DOHH2 (cell line): ENCODE measurements at regions not wholly inside any gene's neighbourhood (a gene's known extent, or its start where the extent isn't known, plus 50 kb on each side); places are given as distances from the start of the nearest gene placed in this dataset.

Experiments used
- H3F3A ChIP-seq: fragments of 200-600 bp; sonication (generic), shearing (Covaris generic); 2 replicates; pipeline ENCODE4 v1.6.0; 2016; ENCODE audit warnings: antibody characterized with exemption, mild to moderate bottlenecking; ENCODE audit not compliant: control insufficient read depth, insufficient read depth
- H3K27ac ChIP-seq: fragments of 200-600 bp; sonication (generic); 2 replicates; pipeline ENCODE4 v1.5.1; 2014; ENCODE audit warnings: low read depth, mild to moderate bottlenecking, low read length, moderate library complexity
- H3K27me3 ChIP-seq: fragments of 200-600 bp; sonication (generic); 2 replicates; pipeline ENCODE4 v1.6.1; 2014; ENCODE audit warnings: mild to moderate bottlenecking, low read length, mixed read lengths; ENCODE audit not compliant: control insufficient read depth
- H3K36me3 ChIP-seq: fragments of 200-600 bp; sonication (generic); 2 replicates; pipeline ENCODE4 v1.6.1; 2014; ENCODE audit warnings: mild to moderate bottlenecking, low read length, moderate library complexity, mixed read lengths; ENCODE audit not compliant: control insufficient read depth
- H3K4me1 ChIP-seq: fragments of 200-600 bp; sonication (generic); 2 replicates; pipeline ENCODE4 v1.6.1; 2014; ENCODE audit warnings: mild to moderate bottlenecking, low read length, mixed read lengths; ENCODE audit not compliant: control insufficient read depth
- H3K4me2 ChIP-seq: fragments of 200-600 bp; sonication (generic); 2 replicates; pipeline ENCODE4 v1.6.0; 2014; ENCODE audit warnings: mild to moderate bottlenecking, low read length, moderate library complexity
- H3K4me3 ChIP-seq: fragments of 200-600 bp; sonication (generic); 2 replicates; pipeline ENCODE4 v1.5.1; 2014; ENCODE audit warnings: mild to moderate bottlenecking, low read length, mixed read lengths
- H3K79me2 ChIP-seq: fragments of 200-600 bp; sonication (generic); 2 replicates; pipeline ENCODE4 v1.6.1; 2014; ENCODE audit warnings: mild to moderate bottlenecking, low read length, mixed read lengths; ENCODE audit not compliant: control insufficient read depth
- H3K9me2 ChIP-seq: fragments of 200-600 bp; sonication (generic); replicated peaks from 2 replicates; pipeline ENCODE4 v1.6.1; 2014; ENCODE audit warnings: mild to moderate bottlenecking, low read length, mixed read lengths; ENCODE audit not compliant: control insufficient read depth
- H3K9me3 ChIP-seq: fragments of 200-600 bp; sonication (generic); 2 replicates; pipeline ENCODE4 v1.6.1; 2014; ENCODE audit warnings: antibody characterized with exemption, low read length, mixed read lengths; ENCODE audit not compliant: control insufficient read depth, insufficient read depth
- H4K20me1 ChIP-seq: fragments of 200-600 bp; sonication (generic); 2 replicates; pipeline ENCODE4 v1.6.0; 2014; ENCODE audit warnings: low read depth, mild to moderate bottlenecking, antibody characterized with exemption, low read length, moderate library complexity; ENCODE audit not compliant: control insufficient read depth, insufficient read depth
- EZH2phosphoT487 ChIP-seq: fragments of 200-600 bp; sonication (generic); IDR thresholded peaks from 2 replicates; pipeline ENCODE4 v1.6.1; 2017; ENCODE audit warnings: borderline replicate concordance, mild to moderate bottlenecking, antibody characterized with exemption, low read length, moderate library complexity, mixed read lengths
- TF ChIP-seq, protein P1 (sequence below): fragments of 200-600 bp; sonication (generic); IDR thresholded peaks from one replicate; pipeline ENCODE4 v1.5.1; 2014; ENCODE audit warnings: antibody characterized with exemption, mild to moderate bottlenecking, low read depth, low read length; ENCODE audit not compliant: poor library complexity, severe bottlenecking

DNA sequence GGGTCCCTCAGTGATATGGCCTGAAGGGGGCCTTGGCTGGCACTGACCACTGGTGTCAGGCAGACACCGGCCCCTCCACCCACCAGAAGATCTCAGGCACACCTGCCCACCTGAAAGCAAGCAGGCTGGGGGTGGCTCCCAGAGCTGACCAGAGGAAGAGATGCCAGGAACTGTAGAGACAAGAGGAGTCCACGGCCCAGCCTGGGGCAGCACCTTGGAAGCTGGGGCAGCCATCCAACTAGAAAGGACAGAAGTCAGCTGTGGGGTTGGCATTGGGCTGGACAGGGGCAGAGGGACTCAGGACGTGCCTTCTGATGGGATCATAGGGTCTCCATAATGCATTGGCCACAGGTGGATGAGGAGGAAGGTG lies 144.3 kb downstream of the ZNF248 start:
- Histone ChIP-seq H3K9me3 (no peaks in the 10 kb centered on the region), H3F3A (no peaks in the 10 kb centered on the region), H4K20me1 (no peaks in the 10 kb centered on the region), H3K27me3 (no peaks in the 10 kb centered on the region), H3K4me3 (no peak overlapping the region), H3K36me3 (no peaks in the 10 kb centered on the region), H3K79me2 (no peaks in the 10 kb centered on the region), H3K4me2 (no peak overlapping the region), H3K27ac (no peak overlapping the region), H3K4me1 (no peaks in the 10 kb centered on the region), H3K9me2 (no peaks in the 10 kb centered on the region)
- TF ChIP-seq, protein P1, sequence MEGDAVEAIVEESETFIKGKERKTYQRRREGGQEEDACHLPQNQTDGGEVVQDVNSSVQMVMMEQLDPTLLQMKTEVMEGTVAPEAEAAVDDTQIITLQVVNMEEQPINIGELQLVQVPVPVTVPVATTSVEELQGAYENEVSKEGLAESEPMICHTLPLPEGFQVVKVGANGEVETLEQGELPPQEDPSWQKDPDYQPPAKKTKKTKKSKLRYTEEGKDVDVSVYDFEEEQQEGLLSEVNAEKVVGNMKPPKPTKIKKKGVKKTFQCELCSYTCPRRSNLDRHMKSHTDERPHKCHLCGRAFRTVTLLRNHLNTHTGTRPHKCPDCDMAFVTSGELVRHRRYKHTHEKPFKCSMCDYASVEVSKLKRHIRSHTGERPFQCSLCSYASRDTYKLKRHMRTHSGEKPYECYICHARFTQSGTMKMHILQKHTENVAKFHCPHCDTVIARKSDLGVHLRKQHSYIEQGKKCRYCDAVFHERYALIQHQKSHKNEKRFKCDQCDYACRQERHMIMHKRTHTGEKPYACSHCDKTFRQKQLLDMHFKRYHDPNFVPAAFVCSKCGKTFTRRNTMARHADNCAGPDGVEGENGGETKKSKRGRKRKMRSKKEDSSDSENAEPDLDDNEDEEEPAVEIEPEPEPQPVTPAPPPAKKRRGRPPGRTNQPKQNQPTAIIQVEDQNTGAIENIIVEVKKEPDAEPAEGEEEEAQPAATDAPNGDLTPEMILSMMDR, result no peak

DNA sequence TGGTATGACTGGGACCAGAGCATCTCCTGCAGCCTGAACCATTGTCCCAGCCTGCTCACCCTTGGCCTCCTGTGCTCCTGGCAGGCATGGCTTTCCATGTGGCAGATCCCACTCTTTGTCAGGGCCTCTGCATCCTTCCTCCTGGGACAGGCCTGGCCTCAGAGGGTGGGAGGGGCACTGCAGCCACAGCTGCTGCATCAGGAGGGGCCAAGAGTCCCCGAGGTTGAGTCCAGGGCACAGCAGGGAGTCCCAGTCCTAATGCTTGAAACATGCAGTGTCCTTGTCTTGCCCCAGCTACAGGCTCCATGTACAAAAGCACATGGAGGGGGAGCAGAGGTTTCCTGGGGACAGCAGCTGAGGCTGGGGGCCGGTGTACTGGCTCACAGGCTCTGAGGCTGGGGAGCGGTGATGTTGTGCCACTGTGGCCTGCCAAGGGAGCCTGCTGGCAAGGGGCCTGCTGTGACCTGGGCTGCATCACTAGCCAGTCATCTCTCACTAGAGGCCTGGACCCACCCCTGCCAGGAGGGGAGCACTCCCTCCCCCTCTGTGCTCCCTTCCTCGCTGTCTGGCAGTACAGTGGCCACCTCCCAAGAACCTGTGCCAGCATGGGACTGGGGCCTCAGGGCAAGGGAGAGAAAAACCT lies 144.8 kb downstream of the ZNF248 start:
- no peak for TF ChIP-seq EZH2phosphoT487
- TF ChIP-seq, protein P1, result no peak
- Histone ChIP-seq H3K27ac (no peak overlapping the region), H3K4me3 (no peak overlapping the region), H3K9me3 (no peaks in the 10 kb centered on the region), H3K27me3 (no peaks in the 10 kb centered on the region), H3K4me1 (no peaks in the 10 kb centered on the region), H3K79me2 (no peaks in the 10 kb centered on the region), H3K4me2 (no peak overlapping the region), H3F3A (no peaks in the 10 kb centered on the region), H3K9me2 (no peaks in the 10 kb centered on the region), H4K20me1 (no peaks in the 10 kb centered on the region), H3K36me3 (no peaks in the 10 kb centered on the region)

DNA sequence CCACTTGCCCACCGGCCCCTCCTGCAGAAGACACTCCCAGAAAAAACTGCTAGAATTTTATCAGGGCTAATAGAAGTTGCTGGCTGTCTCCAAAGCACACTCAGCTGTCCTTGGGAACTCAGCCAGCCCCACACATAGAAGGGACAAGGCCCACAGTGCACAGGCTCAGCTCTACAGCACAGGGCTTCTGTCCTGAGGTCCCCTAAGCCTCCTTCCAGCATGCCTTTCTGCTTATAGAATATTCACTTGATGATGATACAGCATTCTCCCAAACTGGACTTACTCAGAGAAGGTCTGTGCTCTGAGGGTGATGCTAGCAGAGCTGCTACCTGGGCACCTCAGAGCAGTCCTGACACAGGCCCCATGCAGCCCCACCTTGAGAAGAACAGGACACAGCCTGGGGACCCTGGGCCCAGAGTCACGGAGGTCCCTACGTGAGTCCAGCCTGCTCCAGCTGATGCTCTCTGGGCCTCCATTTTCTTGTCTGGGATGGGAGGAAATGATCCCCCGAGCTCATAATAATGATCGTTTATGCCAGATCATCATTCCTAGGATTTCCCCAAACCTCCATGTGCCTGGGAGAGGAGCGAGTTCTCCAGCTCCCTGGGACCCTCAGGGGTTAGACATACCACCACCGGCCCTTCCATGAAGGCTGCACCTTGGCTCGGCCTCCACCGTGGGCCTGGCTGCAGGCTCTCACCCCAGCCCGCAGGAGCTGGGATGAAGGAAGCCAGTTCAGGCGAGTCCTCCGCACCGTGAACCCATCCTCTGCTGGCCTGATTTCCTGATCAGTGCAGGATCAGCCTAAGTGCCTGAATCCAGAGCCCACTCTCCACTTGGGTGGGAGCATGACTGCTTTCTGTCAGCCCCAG lies 145.6 kb downstream of the ZNF248 start:
- H3K4me3 ChIP-seq, result no peak overlapping the region
- no peak for TF ChIP-seq EZH2phosphoT487
- TF ChIP-seq, protein P1, result no peak

More for the DNA sequence above, 145.6 kb downstream of the ZNF248 start:
- H3K9me3 ChIP-seq, result no peaks in the 10 kb centered on the region
- H3K27ac ChIP-seq, result no peak overlapping the region
- no peaks in the 10 kb centered on the region for H4K20me1 ChIP-seq
- H3K4me1 ChIP-seq, result no peaks in the 10 kb centered on the region
- H3F3A ChIP-seq, result no peaks in the 10 kb centered on the region
- H3K9me2 ChIP-seq, result no peaks in the 10 kb centered on the region
- no peaks in the 10 kb centered on the region for H3K27me3 ChIP-seq
- no peaks in the 10 kb centered on the region for H3K79me2 ChIP-seq
- H3K4me2 ChIP-seq, result no peak overlapping the region
- H3K36me3 ChIP-seq, result no peaks in the 10 kb centered on the region
